C4-2B (cell line): ENCODE measurements at regions not wholly inside any gene's neighbourhood (a gene's known extent, or its start where the extent isn't known, plus 50 kb on each side); places are given as distances from the start of the nearest gene placed in this dataset.

ENCODE experiments used
- ZFX ChIP-seq: fragments of 450-650 bp; IDR thresholded peaks from 2 replicates; pipeline ENCODE4 v1.6.1; 2017
- TF ChIP-seq, protein P1 (sequence below): fragments of 450-650 bp; conservative IDR thresholded peaks from 2 replicates; pipeline ENCODE4 v1.5.1; 2017; ENCODE audit warnings: mild to moderate bottlenecking

DNA sequence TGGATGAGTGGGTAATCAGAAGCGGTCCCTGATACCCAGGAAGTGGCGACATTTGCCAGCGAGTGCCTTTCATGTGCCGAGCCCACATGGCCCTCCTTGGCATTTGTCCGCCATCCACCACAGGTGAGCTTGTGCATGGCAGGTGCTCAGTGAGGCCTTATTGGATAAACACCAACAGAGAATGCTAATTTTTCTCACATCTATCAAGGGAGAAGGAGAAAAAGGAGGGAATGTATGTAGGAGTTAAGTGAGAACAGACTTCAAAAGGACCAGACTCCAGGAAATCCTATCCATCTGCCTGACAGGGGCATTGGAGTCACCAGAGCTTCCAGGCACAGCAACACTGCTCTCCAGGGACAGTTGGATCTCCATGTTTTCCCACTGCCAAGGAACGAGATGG is 143.5 kb upstream of the ZMIZ1 start:
- TF ChIP-seq, protein P1, sequence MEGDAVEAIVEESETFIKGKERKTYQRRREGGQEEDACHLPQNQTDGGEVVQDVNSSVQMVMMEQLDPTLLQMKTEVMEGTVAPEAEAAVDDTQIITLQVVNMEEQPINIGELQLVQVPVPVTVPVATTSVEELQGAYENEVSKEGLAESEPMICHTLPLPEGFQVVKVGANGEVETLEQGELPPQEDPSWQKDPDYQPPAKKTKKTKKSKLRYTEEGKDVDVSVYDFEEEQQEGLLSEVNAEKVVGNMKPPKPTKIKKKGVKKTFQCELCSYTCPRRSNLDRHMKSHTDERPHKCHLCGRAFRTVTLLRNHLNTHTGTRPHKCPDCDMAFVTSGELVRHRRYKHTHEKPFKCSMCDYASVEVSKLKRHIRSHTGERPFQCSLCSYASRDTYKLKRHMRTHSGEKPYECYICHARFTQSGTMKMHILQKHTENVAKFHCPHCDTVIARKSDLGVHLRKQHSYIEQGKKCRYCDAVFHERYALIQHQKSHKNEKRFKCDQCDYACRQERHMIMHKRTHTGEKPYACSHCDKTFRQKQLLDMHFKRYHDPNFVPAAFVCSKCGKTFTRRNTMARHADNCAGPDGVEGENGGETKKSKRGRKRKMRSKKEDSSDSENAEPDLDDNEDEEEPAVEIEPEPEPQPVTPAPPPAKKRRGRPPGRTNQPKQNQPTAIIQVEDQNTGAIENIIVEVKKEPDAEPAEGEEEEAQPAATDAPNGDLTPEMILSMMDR: no peak
- no peak for TF ChIP-seq ZFX
